KMS-11 (cell line): ENCODE measurements at regions not wholly inside any gene's neighbourhood (a gene's known extent, or its start where the extent isn't known, plus 50 kb on each side); places are given as distances from the start of the nearest gene placed in this dataset.

Experiments
- H2AFZ ChIP-seq: fragments of 200-600 bp; sonication (generic); 2 replicates; pipeline ENCODE4 v1.6.1; 2016; ENCODE audit warnings: antibody characterized with exemption, mixed run types, low read depth
- H3K27ac ChIP-seq: fragments of 200-600 bp; sonication (generic); 2 replicates; pipeline ENCODE4 v1.6.1; 2016; ENCODE audit warnings: mild to moderate bottlenecking, mixed run types
- H3K27me3 ChIP-seq: fragments of 200-600 bp; sonication (generic); 2 replicates; pipeline ENCODE4 v1.6.1; 2017; ENCODE audit warnings: mild to moderate bottlenecking, low read depth, mixed run types, moderate library complexity; ENCODE audit not compliant: insufficient read depth
- H3K36me3 ChIP-seq: fragments of 200-600 bp; sonication (generic); 2 replicates; pipeline ENCODE4 v1.6.1; 2017; ENCODE audit warnings: mild to moderate bottlenecking, mixed run types; ENCODE audit not compliant: insufficient read depth
- H3K4me1 ChIP-seq: fragments of 200-600 bp; sonication (generic); 2 replicates; pipeline ENCODE4 v1.6.1; 2016; ENCODE audit warnings: mild to moderate bottlenecking, low read depth, mixed run types; ENCODE audit not compliant: poor library complexity, severe bottlenecking
- H3K4me2 ChIP-seq: fragments of 200-600 bp; sonication (generic); 2 replicates; pipeline ENCODE4 v1.7.0; 2016; ENCODE audit warnings: mild to moderate bottlenecking, mixed run types
- H3K4me3 ChIP-seq: fragments of 200-600 bp; sonication (generic); IDR thresholded peaks from 2 replicates; pipeline ENCODE4 v1.6.1; 2017; ENCODE audit warnings: low read depth, low read length, mixed read lengths; ENCODE audit not compliant: insufficient read depth
- H3K79me2 ChIP-seq: fragments of 200-600 bp; sonication (generic); 2 replicates; pipeline ENCODE4 v1.6.1; 2016; ENCODE audit warnings: low read depth, mixed run types; ENCODE audit not compliant: insufficient read depth
- H3K9ac ChIP-seq: fragments of 200-600 bp; sonication (generic); 2 replicates; pipeline ENCODE4 v1.6.1; 2016; ENCODE audit warnings: mild to moderate bottlenecking, mixed run types
- H4K20me1 ChIP-seq: fragments of 200-600 bp; sonication (generic); 2 replicates; pipeline ENCODE4 v1.6.1; 2016; ENCODE audit warnings: mild to moderate bottlenecking, mixed run types; ENCODE audit not compliant: insufficient read depth
- CTCF ChIP-seq: fragments of 200-600 bp; sonication (generic); conservative IDR thresholded peaks from 2 replicates; pipeline ENCODE4 v1.6.1; 2017; ENCODE audit warnings: low read depth, mild to moderate bottlenecking, antibody characterized with exemption, low read length, moderate library complexity, mixed read lengths

GRCh38 chr10:129055986-129056385, 411.1 kb upstream of the MGMT start:
- Histone ChIP-seq H3K9ac (no peak overlapping the region), H3K4me2 (peak overlapping the region; percentile 81; the same call in 1 of the 2 replicates), H3K36me3 (no peaks in the 10 kb centered on the region), H3K4me1 (peaks cover 52% of the 10 kb centered on the region), H3K27me3 (no peaks in the 10 kb centered on the region), H3K79me2 (no peaks in the 10 kb centered on the region), H3K4me3 (no peak overlapping the region), H4K20me1 (no peaks in the 10 kb centered on the region), H2AFZ (no peak overlapping the region), H3K27ac (no peak overlapping the region)
- no peak for TF ChIP-seq CTCF

- TF ChIP-seq CTCF: no peak
- no peak overlapping the region for H2AFZ ChIP-seq
- peak overlapping the region; percentile 10; the same call in 1 of the 2 replicates for H3K9ac ChIP-seq
- peaks cover 52% of the 10 kb centered on the region for H3K4me1 ChIP-seq
- peak overlapping the region; percentile 83 for H3K27ac ChIP-seq
- no peaks in the 10 kb centered on the region for H4K20me1 ChIP-seq
- H3K4me2 ChIP-seq: peak overlapping the region; percentile 81
- no peak overlapping the region for H3K4me3 ChIP-seq
- H3K79me2 ChIP-seq: no peaks in the 10 kb centered on the region
- H3K27me3 ChIP-seq: no peaks in the 10 kb centered on the region
- no peaks in the 10 kb centered on the region for H3K36me3 ChIP-seq
These were observed 410.0 kb upstream of the MGMT start for GRCh38 chr10:129056734-129057689.

- Histone ChIP-seq H2AFZ (peak overlapping the region; percentile 19; the same call in 1 of the 2 replicates), H3K4me1 (peaks cover 46% of the 10 kb centered on the region), H3K27ac (peak overlapping the region; percentile 83), H3K36me3 (no peaks in the 10 kb centered on the region), H4K20me1 (no peaks in the 10 kb centered on the region), H3K9ac (peak overlapping the region; percentile 10; the same call in 1 of the 2 replicates), H3K79me2 (no peaks in the 10 kb centered on the region), H3K4me3 (no peak overlapping the region), H3K27me3 (no peaks in the 10 kb centered on the region), H3K4me2 (peak overlapping the region; percentile 81)
- no peak for TF ChIP-seq CTCF
These were observed 409.0 kb upstream of the MGMT start for GRCh38 chr10:129057856-129058663.

- Histone ChIP-seq H3K27me3 (no peaks in the 10 kb centered on the region), H3K27ac (peak overlapping the region; percentile 83), H4K20me1 (no peaks in the 10 kb centered on the region), H3K79me2 (no peaks in the 10 kb centered on the region), H3K4me1 (peaks cover 46% of the 10 kb centered on the region), H2AFZ (peak overlapping the region; percentile 19; the same call in 1 of the 2 replicates), H3K36me3 (no peaks in the 10 kb centered on the region), H3K4me2 (peak overlapping the region; percentile 81), H3K4me3 (no peak overlapping the region), H3K9ac (peak overlapping the region; percentile 9; the same call in 1 of the 2 replicates)
- no peak for TF ChIP-seq CTCF
These were observed 408.3 kb upstream of the MGMT start for GRCh38 chr10:129058664-129059155.
